Nucleus accumbens (tissue), 56 donors: ENCODE measurements at regions not wholly inside any gene's neighbourhood (a gene's known extent, or its start where the extent isn't known, plus 50 kb on each side); places are given as distances from the start of the nearest gene placed in this dataset.
A peak's percentile ranks its signal among the peaks of the same experiment; 100 is the strongest.
"Not testable (repeated sequence)": the region's sequence is repeated elsewhere in the genome, so short reads cannot be mapped to it uniquely, and the experiment has no call there.

Experiments used
- DNase-seq, 56 donors: peaks; one replicate each; lab custom pipeline; 2025; lab: John Stamatoyannopoulos, UW

GRCh38 chr3:165716592-165716991 is 120.6 kb downstream of the BCHE start:
- no peak for DNase-seq

GRCh38 chr3:165713479-165713878 is 123.7 kb downstream of the BCHE start:
- no peak for DNase-seq

GRCh38 chr3:165712382-165712781 is 124.8 kb downstream of the BCHE start:
- no peak for DNase-seq

- no peak for DNase-seq
These were observed 139.3 kb downstream of the BCHE start for GRCh38 chr3:165697910-165698309.

- DNase-seq, result no peak
These were observed 140.7 kb downstream of the BCHE start for GRCh38 chr3:165696496-165696895.

GRCh38 chr3:165683947-165684346 is 153.3 kb downstream of the BCHE start:
- DNase-seq, result no peak

- DNase-seq, result no peak
These were observed 154.5 kb downstream of the BCHE start for GRCh38 chr3:165682734-165683133.

- DNase-seq, result no peak
These were observed 167.3 kb downstream of the BCHE start for GRCh38 chr3:165669967-165670366.

GRCh38 chr3:165669504-165669903 is 167.7 kb downstream of the BCHE start:
- DNase-seq, result no peak

GRCh38 chr3:165667676-165668075 is 169.5 kb downstream of the BCHE start:
- no peak for DNase-seq

GRCh38 chr3:165658027-165658426 is 179.2 kb downstream of the BCHE start:
- DNase-seq, result no peak

GRCh38 chr3:165653130-165653778 is 184.0 kb downstream of the BCHE start:
- DNase-seq, result no peak

- DNase-seq, result not testable (repeated sequence)
These were observed 187.9 kb downstream of the BCHE start for GRCh38 chr3:165649282-165649681.

- DNase-seq, result no peak
These were observed 192.0 kb downstream of the BCHE start for GRCh38 chr3:165645191-165645590.

GRCh38 chr3:165644331-165644730 is 192.9 kb downstream of the BCHE start:
- DNase-seq, result no peak

- DNase-seq, result no peak
These were observed 193.8 kb downstream of the BCHE start for GRCh38 chr3:165643425-165643824.

- peak in 1 of 56 donors; percentile 1 for DNase-seq
These were observed 194.3 kb downstream of the BCHE start for GRCh38 chr3:165642761-165643420.

GRCh38 chr3:165641569-165642310 is 195.5 kb downstream of the BCHE start:
- no peak for DNase-seq

- no peak for DNase-seq
These were observed 196.3 kb downstream of the BCHE start for GRCh38 chr3:165640970-165641369.

GRCh38 chr3:165640031-165640430 is 197.2 kb downstream of the BCHE start:
- no peak for DNase-seq

GRCh38 chr3:165638034-165638433 is 199.2 kb downstream of the BCHE start:
- DNase-seq, result no peak

GRCh38 chr3:165636684-165637015 is 200.6 kb downstream of the BCHE start:
- no peak for DNase-seq
